H9 (cell line): ENCODE measurements at regions not wholly inside any gene's neighbourhood (a gene's known extent, or its start where the extent isn't known, plus 50 kb on each side); places are given as distances from the start of the nearest gene placed in this dataset.

Source experiments
- DNase-seq: peaks from one replicate; pipeline ENCODE4 v3.0.0-alpha.2; 2017
- H2AFZ ChIP-seq: one replicate; pipeline ENCODE4 v1.6.1; 2013; ENCODE audit warnings: mild to moderate bottlenecking, low read length, control low read depth, moderate library complexity
- H2AK5ac ChIP-seq: 2 replicates; pipeline ENCODE4 v1.6.1; 2013; ENCODE audit warnings: low read length, control low read depth, mixed read lengths; ENCODE audit not compliant: insufficient read length
- H2BK120ac ChIP-seq: one replicate; pipeline ENCODE4 v1.6.1; 2013; ENCODE audit warnings: low read depth, mild to moderate bottlenecking, low read length, control low read depth, inconsistent platforms; ENCODE audit not compliant: poor library complexity, severe bottlenecking
- H2BK12ac ChIP-seq: 2 replicates; pipeline ENCODE4 v1.6.1; 2013; ENCODE audit warnings: low read length, control low read depth, mixed read lengths, low read depth; ENCODE audit not compliant: insufficient read length
- H2BK15ac ChIP-seq: 2 replicates; pipeline ENCODE4 v1.6.1; 2013; ENCODE audit warnings: low read depth, low read length, control low read depth
- H2BK20ac ChIP-seq: one replicate; pipeline ENCODE4 v1.6.1; 2013; ENCODE audit warnings: low read depth, mild to moderate bottlenecking, low read length, control low read depth, inconsistent platforms; ENCODE audit not compliant: poor library complexity, severe bottlenecking
- H2BK5ac ChIP-seq: 2 replicates; pipeline ENCODE4 v1.6.1; 2013; ENCODE audit warnings: low read length, control low read depth, mixed read lengths; ENCODE audit not compliant: insufficient read length
- H3K14ac ChIP-seq: 2 replicates; pipeline ENCODE4 v1.6.1; 2013; ENCODE audit warnings: low read length, control low read depth; ENCODE audit not compliant: insufficient read depth
- H3K18ac ChIP-seq: 2 replicates; pipeline ENCODE4 v1.6.1; 2013; ENCODE audit warnings: low read depth, mild to moderate bottlenecking, mixed read lengths, low read length, control low read depth; ENCODE audit not compliant: insufficient read length
- H3K23ac ChIP-seq: 2 replicates; pipeline ENCODE4 v1.6.1; 2013; ENCODE audit warnings: low read length, control low read depth, mixed read lengths, low read depth; ENCODE audit not compliant: insufficient read length
- H3K23me2 ChIP-seq: 2 replicates; pipeline ENCODE4 v1.6.1; 2013; ENCODE audit warnings: low read depth, mild to moderate bottlenecking, mixed read lengths, low read length, control low read depth; ENCODE audit not compliant: insufficient read length, poor library complexity, severe bottlenecking
- H3K27ac ChIP-seq: 2 replicates; pipeline ENCODE4 v1.5.1; 2013; ENCODE audit warnings: low read length, control low read depth, mixed read lengths, low read depth; ENCODE audit not compliant: insufficient read length
- H3K27me3 ChIP-seq: 2 replicates; pipeline ENCODE4 v1.6.1; 2013; ENCODE audit warnings: low read length, control low read depth, inconsistent platforms; ENCODE audit not compliant: insufficient read depth
- H3K4ac ChIP-seq: 2 replicates; pipeline ENCODE4 v1.6.1; 2013; ENCODE audit warnings: low read depth, mild to moderate bottlenecking, control low read depth, inconsistent platforms, low read length, moderate library complexity
- H3K4me1 ChIP-seq: 2 replicates; pipeline ENCODE4 v1.6.1; 2013; ENCODE audit warnings: low read length, control low read depth, inconsistent platforms; ENCODE audit not compliant: insufficient read depth
- H3K4me2 ChIP-seq: 2 replicates; pipeline ENCODE4 v1.6.1; 2013; ENCODE audit warnings: low read length, control low read depth, mixed read lengths; ENCODE audit not compliant: insufficient read length, insufficient read depth
- H3K56ac ChIP-seq: 2 replicates; pipeline ENCODE4 v1.6.1; 2013; ENCODE audit warnings: low read depth, mild to moderate bottlenecking, mixed read lengths, low read length, control low read depth; ENCODE audit not compliant: insufficient read length
- H3K79me1 ChIP-seq: 2 replicates; pipeline ENCODE4 v1.6.1; 2013; ENCODE audit warnings: low read depth, mild to moderate bottlenecking, moderate library complexity, low read length, control low read depth, inconsistent platforms; ENCODE audit not compliant: insufficient read depth, poor library complexity, severe bottlenecking
- H3K79me2 ChIP-seq: 2 replicates; pipeline ENCODE4 v1.6.1; 2013; ENCODE audit warnings: low read length, control low read depth, inconsistent platforms; ENCODE audit not compliant: insufficient read depth
- H3K9ac ChIP-seq: 2 replicates; pipeline ENCODE4 v1.6.1; 2013; ENCODE audit warnings: low read length, control low read depth, mixed read lengths; ENCODE audit not compliant: insufficient read length; ENCODE audit errors: extremely low read depth
- H3K9me3 ChIP-seq: one replicate; pipeline ENCODE4 v1.6.1; 2013; ENCODE audit warnings: low read depth, low read length, inconsistent platforms; ENCODE audit not compliant: control insufficient read depth
- H3T11ph ChIP-seq: one replicate; pipeline ENCODE4 v1.6.1; 2013; ENCODE audit warnings: mild to moderate bottlenecking, low read length, control low read depth, inconsistent platforms
- H4K20me1 ChIP-seq: one replicate; pipeline ENCODE4 v1.6.1; 2013; ENCODE audit not compliant: control insufficient read depth, insufficient read length, insufficient read depth
- H4K5ac ChIP-seq: 2 replicates; pipeline ENCODE4 v1.6.1; 2013; ENCODE audit warnings: low read depth, mild to moderate bottlenecking, mixed read lengths, low read length, control low read depth; ENCODE audit not compliant: insufficient read length
- H4K8ac ChIP-seq: replicated peaks from 2 replicates; pipeline ENCODE4 v1.6.1; 2013; ENCODE audit warnings: low read length, control low read depth, mixed read lengths, low read depth; ENCODE audit not compliant: insufficient read length
- H4K91ac ChIP-seq: 2 replicates; pipeline ENCODE4 v1.6.1; 2013; ENCODE audit warnings: low read depth, mild to moderate bottlenecking, moderate library complexity, mixed read lengths, low read length, control low read depth; ENCODE audit not compliant: insufficient read length
- H3K27ac Mint-ChIP-seq, 3 experiments: 2 replicates in 2 of 3; 3 replicates in 1 of 3; pipeline ENCODE4 v1.8.0; 2020 to 2021; ENCODE audit warnings: mixed read lengths in 3 of 3, mild to moderate bottlenecking in 1 of 3, moderate library complexity in 1 of 3
- H3K27me3 Mint-ChIP-seq: 2 replicates; pipeline ENCODE4 v1.8.0; 2021; ENCODE audit warnings: low read depth, mild to moderate bottlenecking, moderate library complexity, mixed read lengths
- H3K36me3 Mint-ChIP-seq, 3 experiments: 2 replicates in 2 of 3; 3 replicates in 1 of 3; pipeline ENCODE4 v1.8.0; 2020 to 2021; ENCODE audit warnings: low read depth in 3 of 3, mixed read lengths in 3 of 3; ENCODE audit not compliant: insufficient read depth in 1 of 3
- H3K4me1 Mint-ChIP-seq, 2 experiments: 2 replicates each; pipeline ENCODE4 v1.8.0; 2020; ENCODE audit warnings: mixed read lengths in 2 of 2
- H3K4me3 Mint-ChIP-seq, 2 experiments: 2 replicates in 1 of 2; 3 replicates in 1 of 2; pipeline ENCODE4 v1.8.0; 2020 to 2021; ENCODE audit warnings: mild to moderate bottlenecking in 2 of 2, mixed read lengths in 2 of 2, moderate library complexity in 1 of 2
- H3K9me3 Mint-ChIP-seq, 2 experiments: 2 replicates in 1 of 2; 3 replicates in 1 of 2; pipeline ENCODE4 v1.8.0; 2020; ENCODE audit warnings: mild to moderate bottlenecking in 2 of 2, mixed read lengths in 2 of 2, moderate library complexity in 1 of 2
- CTCF ChIP-seq: fragments of 200-600 bp; sonication (generic); conservative IDR thresholded peaks from 3 replicates; pipeline ENCODE4 v1.8.0; 2021; ENCODE audit warnings: antibody characterized with exemption, mild to moderate bottlenecking
- WGBS: extraction: QIAGEN DNeasy Blood & Tissue Kit; methylation state at CpG from one replicate; pipeline ENCODE4 v1.1.7; 2013; ENCODE audit warnings: missing lambda C conversion rate, low lambda C conversion rate, mixed read lengths; ENCODE audit not compliant: insufficient read length; ENCODE audit errors: extremely low coverage; 5-methylcytosine and 5-hydroxymethylcytosine counted together

DNA sequence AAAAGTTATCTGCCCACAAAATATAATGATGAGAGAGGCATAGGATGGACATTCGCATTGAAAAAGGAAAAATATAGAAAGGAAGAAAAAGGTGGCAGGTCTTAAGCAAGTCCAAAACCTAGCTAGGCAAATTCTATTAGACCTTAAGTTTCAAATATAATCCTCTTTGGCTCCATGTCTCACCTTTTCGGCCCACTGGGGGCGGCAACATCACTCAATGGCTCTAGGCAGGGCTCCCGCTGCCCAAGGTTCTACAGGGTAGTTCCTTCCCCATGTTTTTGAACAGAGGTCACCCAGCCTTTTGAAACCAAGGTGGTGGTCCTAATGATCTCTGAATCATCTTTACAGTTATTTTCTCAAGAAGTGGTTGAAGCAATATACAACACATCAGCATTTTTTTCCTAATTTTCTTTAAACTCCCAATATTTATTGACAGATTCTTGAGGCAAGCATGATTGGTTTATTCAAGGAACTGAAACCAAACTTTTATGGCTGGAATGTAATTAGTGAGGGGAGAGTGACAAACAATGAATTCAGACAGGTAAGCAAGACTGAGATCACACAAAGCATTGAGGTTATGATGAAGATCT, 309.4 kb downstream of the ANTXR2 start:
- Histone ChIP-seq H3K4ac (no peak overlapping the region), H3K4me2 (no peak overlapping the region), H3T11ph (no peak overlapping the region), H3K79me1 (no peaks in the 10 kb centered on the region), H3K4me1 (no peaks in the 10 kb centered on the region), H3K14ac (no peak overlapping the region), H4K5ac (no peak overlapping the region), H3K23ac (no peak overlapping the region), H2BK120ac (no peak overlapping the region), H3K9ac (no peak overlapping the region), H4K8ac (no peak overlapping the region), H3K27ac (no peak overlapping the region), H3K56ac (no peak overlapping the region), H3K9me3 (no peaks in the 10 kb centered on the region), H3K18ac (no peak overlapping the region), H2BK5ac (no peak overlapping the region), H3K23me2 (no peaks in the 10 kb centered on the region), H4K91ac (no peak overlapping the region), H2AFZ (no peak overlapping the region), H3K79me2 (no peaks in the 10 kb centered on the region), H2BK15ac (no peak overlapping the region), H2AK5ac (no peak overlapping the region), H4K20me1 (no peaks in the 10 kb centered on the region), H2BK12ac (no peak overlapping the region), H2BK20ac (no peak overlapping the region), H3K27me3 (no peaks in the 10 kb centered on the region)
- peak; percentile 39; the same call in 2 of the 3 replicates for TF ChIP-seq CTCF
- no peak for DNase-seq
- no peaks in the 10 kb centered on the region for H3K27me3 Mint-ChIP-seq
- peaks cover 11 to 17% of the 10 kb centered on the region in 2 experiments for H3K9me3 Mint-ChIP-seq
- peaks cover 3 to 7% (median 5%) of the 10 kb centered on the region in 3 experiments; a peak in 5 of 7 replicates for H3K36me3 Mint-ChIP-seq
- no peak overlapping the region for H3K4me3 Mint-ChIP-seq
- H3K27ac Mint-ChIP-seq = no peak overlapping the region
- WGBS = no CpG with 5 or more reads among the region's 4 CpGs
- H3K4me1 Mint-ChIP-seq = no peaks in the 10 kb centered on the region
